GM13976 (cell line): ENCODE measurements at regions not wholly inside any gene's neighbourhood (a gene's known extent, or its start where the extent isn't known, plus 50 kb on each side); places are given as distances from the start of the nearest gene placed in this dataset.
"Not testable (repeated sequence)": the region's sequence is repeated elsewhere in the genome, so short reads cannot be mapped to it uniquely, and the experiment has no call there.

Experiments used
- DNase-seq: peaks from one replicate; pipeline ENCODE4 v3.0.0; 2012; ENCODE audit warnings: low spot score
- in situ Hi-C: fragments of 300-500 bp; cut with MboI; formaldehyde crosslinking; loops from one replicate; pipeline ENCODE4 v1.12.0; 2022; ENCODE audit warnings: low sequenced_read_pairs, mixed read lengths, inconsistent platforms; ENCODE audit not compliant: unreplicated experiment
- TF ChIP-seq, protein P1 (sequence below): IDR thresholded peaks from 2 replicates; pipeline ENCODE4 v1.5.1; 2012; ENCODE audit warnings: borderline replicate concordance, mild to moderate bottlenecking; ENCODE audit not compliant: insufficient read depth; ENCODE audit errors: extremely low read depth, missing control alignments, control extremely low read depth

DNA sequence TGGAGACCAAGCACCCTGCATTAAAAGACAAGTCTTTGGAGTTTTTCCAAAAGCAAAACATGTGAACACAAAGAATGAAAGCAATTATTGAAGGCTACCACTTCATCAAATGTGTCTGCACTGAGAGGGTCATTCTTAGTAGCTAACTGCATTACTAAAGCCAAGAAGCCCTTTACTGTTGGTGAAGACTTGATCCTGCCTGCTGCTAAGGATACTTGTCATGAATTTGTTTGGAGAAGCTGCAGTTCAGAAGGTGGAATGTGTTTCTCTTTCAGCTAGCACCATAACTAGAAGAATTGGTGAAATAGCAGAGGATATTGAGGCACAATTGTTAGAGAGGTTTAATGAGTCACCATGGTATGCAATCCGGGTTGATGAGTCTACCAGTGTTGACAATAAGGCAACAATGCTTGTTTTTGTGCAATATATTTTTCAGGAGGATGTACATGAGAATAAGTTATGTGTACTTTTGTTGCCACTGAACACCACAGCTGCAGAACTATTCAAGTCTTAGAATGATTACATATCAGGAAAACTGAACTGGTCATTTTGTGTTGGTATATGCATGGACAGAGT is 457.3 kb upstream of the ISX start:
- in situ Hi-C loops, result no loop called here
- no peak for DNase-seq
- TF ChIP-seq, protein P1, sequence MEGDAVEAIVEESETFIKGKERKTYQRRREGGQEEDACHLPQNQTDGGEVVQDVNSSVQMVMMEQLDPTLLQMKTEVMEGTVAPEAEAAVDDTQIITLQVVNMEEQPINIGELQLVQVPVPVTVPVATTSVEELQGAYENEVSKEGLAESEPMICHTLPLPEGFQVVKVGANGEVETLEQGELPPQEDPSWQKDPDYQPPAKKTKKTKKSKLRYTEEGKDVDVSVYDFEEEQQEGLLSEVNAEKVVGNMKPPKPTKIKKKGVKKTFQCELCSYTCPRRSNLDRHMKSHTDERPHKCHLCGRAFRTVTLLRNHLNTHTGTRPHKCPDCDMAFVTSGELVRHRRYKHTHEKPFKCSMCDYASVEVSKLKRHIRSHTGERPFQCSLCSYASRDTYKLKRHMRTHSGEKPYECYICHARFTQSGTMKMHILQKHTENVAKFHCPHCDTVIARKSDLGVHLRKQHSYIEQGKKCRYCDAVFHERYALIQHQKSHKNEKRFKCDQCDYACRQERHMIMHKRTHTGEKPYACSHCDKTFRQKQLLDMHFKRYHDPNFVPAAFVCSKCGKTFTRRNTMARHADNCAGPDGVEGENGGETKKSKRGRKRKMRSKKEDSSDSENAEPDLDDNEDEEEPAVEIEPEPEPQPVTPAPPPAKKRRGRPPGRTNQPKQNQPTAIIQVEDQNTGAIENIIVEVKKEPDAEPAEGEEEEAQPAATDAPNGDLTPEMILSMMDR, result no peak

- DNase-seq, result no peak
- in situ Hi-C loops, result no loop called here
- TF ChIP-seq, protein P1, result no peak
Observed at GRCh38 chr22:34609646-34610045, 456.3 kb upstream of the ISX start.

GRCh38 chr22:34620161-34620560 is 445.8 kb upstream of the ISX start:
- TF ChIP-seq, protein P1, result no peak
- no peak for DNase-seq
- in situ Hi-C loops, result no loop called here

DNA sequence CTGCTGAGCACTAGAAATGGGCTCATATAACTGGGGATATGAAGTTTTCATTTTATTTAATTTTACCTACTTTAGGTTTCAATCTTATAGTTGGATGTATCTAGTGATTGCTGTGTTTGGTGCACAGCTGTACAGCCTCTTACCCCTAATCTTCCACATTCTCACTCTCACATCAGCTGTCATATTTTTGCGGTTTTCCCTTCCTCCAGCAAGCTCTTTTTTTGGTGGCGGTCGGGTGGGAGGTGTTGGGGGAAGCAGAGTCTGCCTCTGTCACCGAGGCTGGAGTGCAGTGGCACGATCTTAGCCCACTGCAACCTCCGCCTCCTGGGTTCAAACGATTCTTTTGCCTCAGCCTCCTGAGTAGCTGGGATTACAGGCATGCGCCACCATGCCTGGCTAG is 445.1 kb upstream of the ISX start:
- TF ChIP-seq, protein P1, result no peak
- in situ Hi-C loops, result no loop called here
- DNase-seq, result no peak

GRCh38 chr22:34622602-34623001 is 443.4 kb upstream of the ISX start:
- no peak for DNase-seq
- in situ Hi-C loops, result no loop called here

GRCh38 chr22:34623580-34623979 is 442.4 kb upstream of the ISX start:
- in situ Hi-C loops, result no loop called here
- TF ChIP-seq, protein P1, result no peak
- DNase-seq, result no peak

More at GRCh38 chr22:34622602-34623001, 443.4 kb upstream of the ISX start:
- TF ChIP-seq, protein P1, result no peak

GRCh38 chr22:34625892-34626291 is 440.1 kb upstream of the ISX start:
- in situ Hi-C loops, DNase-seq: not testable (repeated sequence)
